Stimulated activated CD4-positive, alpha-beta T cell treated with anti-CD3 and anti-CD28 coated beads, Interleukin-2, amount 100 ng/mL, for 48 hours (primary cell): ENCODE measurements at regions not wholly inside any gene's neighbourhood (a gene's known extent, or its start where the extent isn't known, plus 50 kb on each side); places are given as distances from the start of the nearest gene placed in this dataset.

ENCODE experiments used
- DNase-seq, 2 donors: peaks; one replicate each; pipeline ENCODE4 v3.0.0-alpha.2; 2020

- DNase-seq = no peak
Measured at GRCh38 chr9:10674586-10674985, 61.8 kb upstream of the PTPRD start.

GRCh38 chr9:10678010-10678409, 65.2 kb upstream of the PTPRD start:
- DNase-seq = no peak

GRCh38 chr9:10678790-10679189, 66.0 kb upstream of the PTPRD start:
- DNase-seq = no peak

GRCh38 chr9:10686943-10687342, 74.1 kb upstream of the PTPRD start:
- no peak for DNase-seq

- DNase-seq = no peak
Measured at GRCh38 chr9:10690546-10690945, 77.7 kb upstream of the PTPRD start.

- DNase-seq = no peak
Measured at GRCh38 chr9:10697044-10697443, 84.2 kb upstream of the PTPRD start.

GRCh38 chr9:10700291-10700690, 87.5 kb upstream of the PTPRD start:
- DNase-seq = no peak

- no peak for DNase-seq
Measured at GRCh38 chr9:10700915-10701314, 88.1 kb upstream of the PTPRD start.

- DNase-seq = no peak
Measured at GRCh38 chr9:10701906-10702305, 89.1 kb upstream of the PTPRD start.

GRCh38 chr9:10703139-10703538, 90.3 kb upstream of the PTPRD start:
- DNase-seq = no peak

- DNase-seq = no peak
Measured at GRCh38 chr9:10704720-10705119, 91.9 kb upstream of the PTPRD start.

GRCh38 chr9:10705383-10705782, 92.6 kb upstream of the PTPRD start:
- no peak for DNase-seq

GRCh38 chr9:10706788-10707187, 94.0 kb upstream of the PTPRD start:
- no peak for DNase-seq

GRCh38 chr9:10721301-10721700, 108.5 kb upstream of the PTPRD start:
- no peak for DNase-seq

- DNase-seq = no peak
Measured at GRCh38 chr9:10729213-10729612, 116.4 kb upstream of the PTPRD start.

- no peak for DNase-seq
Measured at GRCh38 chr9:10744669-10745068, 131.9 kb upstream of the PTPRD start.

- no peak for DNase-seq
Measured at GRCh38 chr9:10753474-10753873, 140.7 kb upstream of the PTPRD start.

- no peak for DNase-seq
Measured at GRCh38 chr9:10764481-10764880, 151.7 kb upstream of the PTPRD start.

- no peak for DNase-seq
Measured at GRCh38 chr9:10773136-10773535, 160.3 kb upstream of the PTPRD start.

- DNase-seq = no peak
Measured at GRCh38 chr9:10774051-10774450, 161.2 kb upstream of the PTPRD start.

GRCh38 chr9:10785255-10785654, 172.5 kb upstream of the PTPRD start:
- no peak for DNase-seq

GRCh38 chr9:10793306-10793705, 180.5 kb upstream of the PTPRD start:
- no peak for DNase-seq

GRCh38 chr9:10804486-10804885, 191.7 kb upstream of the PTPRD start:
- no peak for DNase-seq

GRCh38 chr9:10806868-10807267, 194.1 kb upstream of the PTPRD start:
- no peak for DNase-seq

- no peak for DNase-seq
Measured at GRCh38 chr9:10818206-10818605, 205.4 kb upstream of the PTPRD start.

- DNase-seq = no peak
Measured at GRCh38 chr9:10835791-10836463, 223.1 kb upstream of the PTPRD start.
